Karpas-422 (cell line): ENCODE measurements at regions not wholly inside any gene's neighbourhood (a gene's known extent, or its start where the extent isn't known, plus 50 kb on each side); places are given as distances from the start of the nearest gene placed in this dataset.

ENCODE experiments used
- DNase-seq: peaks from one replicate; pipeline ENCODE4 v3.0.0-alpha.2; 2015
- H2AFZ ChIP-seq: fragments of 200-600 bp; sonication (generic); 2 replicates; pipeline ENCODE4 v1.6.1; 2014; ENCODE audit warnings: antibody characterized with exemption, low read length, mixed read lengths
- H3K27ac ChIP-seq: fragments of 200-600 bp; sonication (generic); 2 replicates; pipeline ENCODE4 v1.5.1; 2014; ENCODE audit warnings: mild to moderate bottlenecking, low read length, moderate library complexity
- H3K27me3 ChIP-seq: fragments of 200-600 bp; sonication (generic); 2 replicates; pipeline ENCODE4 v1.6.1; 2014; ENCODE audit warnings: low read length, mixed read lengths
- H3K36me3 ChIP-seq: fragments of 200-600 bp; sonication (generic); 2 replicates; pipeline ENCODE4 v1.6.1; 2014; ENCODE audit warnings: low read length, mixed read lengths; ENCODE audit not compliant: insufficient read depth
- H3K4me1 ChIP-seq: fragments of 200-600 bp; sonication (generic); 2 replicates; pipeline ENCODE4 v1.6.1; 2014; ENCODE audit warnings: mild to moderate bottlenecking, low read length, mixed read lengths
- H3K4me2 ChIP-seq: fragments of 200-600 bp; sonication (generic); 2 replicates; pipeline ENCODE4 v1.6.1; 2014; ENCODE audit warnings: low read length, low read depth, mild to moderate bottlenecking; ENCODE audit not compliant: poor library complexity, severe bottlenecking
- H3K4me3 ChIP-seq: fragments of 200-600 bp; sonication (generic); 2 replicates; pipeline ENCODE4 v1.5.1; 2014; ENCODE audit warnings: mild to moderate bottlenecking, antibody characterized with exemption, low read length, mixed read lengths
- H3K79me2 ChIP-seq: fragments of 200-600 bp; sonication (generic); 2 replicates; pipeline ENCODE4 v1.6.1; 2014; ENCODE audit warnings: mild to moderate bottlenecking, low read length, mixed read lengths
- H3K9ac ChIP-seq: fragments of 200-600 bp; sonication (generic); 2 replicates; pipeline ENCODE4 v1.6.0; 2014; ENCODE audit warnings: low read length
- H3K9me2 ChIP-seq: fragments of 200-600 bp; sonication (generic), shearing (Covaris generic); replicated peaks from 2 replicates; pipeline ENCODE4 v1.6.0; 2014; ENCODE audit warnings: mild to moderate bottlenecking, low read length, moderate library complexity; ENCODE audit not compliant: insufficient read depth
- H3K9me3 ChIP-seq: fragments of 300-700, 200-600 bp; sonication (generic); 2 replicates; pipeline ENCODE4 v1.6.1; 2014; ENCODE audit warnings: low read length, mixed read lengths
- H4K20me1 ChIP-seq: fragments of 200-600 bp; sonication (generic); 2 replicates; pipeline ENCODE4 v1.6.1; 2014; ENCODE audit warnings: mild to moderate bottlenecking, antibody characterized with exemption, low read length, low read depth; ENCODE audit not compliant: insufficient read depth

DNA sequence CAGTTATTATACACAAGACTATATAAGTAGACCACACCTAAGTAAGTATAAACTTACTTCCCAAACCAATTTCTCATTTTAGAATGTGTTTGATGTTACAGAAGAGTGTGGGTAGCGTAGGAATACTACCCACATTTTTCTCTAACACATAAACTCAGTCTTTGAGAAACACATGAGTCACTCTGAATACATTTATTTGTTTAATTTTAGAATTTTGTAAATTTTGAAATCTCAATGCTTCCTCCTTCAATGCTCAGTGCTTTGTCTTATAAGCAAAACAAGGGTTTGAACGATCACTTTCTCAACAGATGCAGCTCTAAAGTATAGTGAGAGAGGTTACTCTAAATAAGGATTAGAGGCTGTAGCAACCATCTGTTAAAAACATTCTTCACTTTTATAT lies 700.8 kb downstream of the SI start:
- Histone ChIP-seq H3K4me2 (no peak overlapping the region), H4K20me1 (no peaks in the 10 kb centered on the region), H3K27ac (no peak overlapping the region), H3K4me1 (no peaks in the 10 kb centered on the region), H3K27me3 (no peaks in the 10 kb centered on the region), H3K9me3 (peaks cover 5% of the 10 kb centered on the region; the same call in 1 of the 2 replicates), H3K4me3 (no peak overlapping the region), H3K36me3 (no peaks in the 10 kb centered on the region), H3K9me2 (no peaks in the 10 kb centered on the region), H2AFZ (no peak overlapping the region), H3K79me2 (no peaks in the 10 kb centered on the region), H3K9ac (no peak overlapping the region)
- no peak for DNase-seq

DNA sequence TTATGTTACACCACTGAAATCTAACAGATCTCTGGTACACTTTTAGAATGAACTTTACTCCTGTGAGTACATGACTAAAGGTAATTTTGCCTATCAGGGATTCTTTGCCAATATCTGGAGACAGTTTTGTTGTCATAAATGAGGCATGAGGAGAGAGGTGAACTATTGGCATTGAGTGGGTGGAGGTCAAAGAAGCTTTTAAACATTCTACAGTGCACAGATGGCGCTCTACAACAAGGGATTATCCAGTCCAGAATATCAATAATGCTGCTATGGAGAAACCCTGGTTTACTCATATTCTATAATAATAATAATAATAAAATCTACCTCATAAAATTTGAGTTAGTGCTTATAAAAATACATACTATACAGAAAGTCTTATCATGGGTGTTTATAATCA lies 702.3 kb downstream of the SI start:
- Histone ChIP-seq H3K9me3 (peaks cover 6% of the 10 kb centered on the region; the same call in 1 of the 2 replicates), H3K36me3 (no peaks in the 10 kb centered on the region), H3K4me2 (no peak overlapping the region), H3K9me2 (no peaks in the 10 kb centered on the region), H2AFZ (no peak overlapping the region), H3K27ac (no peak overlapping the region), H3K27me3 (no peaks in the 10 kb centered on the region), H3K79me2 (no peaks in the 10 kb centered on the region), H3K4me1 (no peaks in the 10 kb centered on the region), H3K9ac (no peak overlapping the region), H4K20me1 (no peaks in the 10 kb centered on the region), H3K4me3 (no peak overlapping the region)
- DNase-seq, result no peak

DNA sequence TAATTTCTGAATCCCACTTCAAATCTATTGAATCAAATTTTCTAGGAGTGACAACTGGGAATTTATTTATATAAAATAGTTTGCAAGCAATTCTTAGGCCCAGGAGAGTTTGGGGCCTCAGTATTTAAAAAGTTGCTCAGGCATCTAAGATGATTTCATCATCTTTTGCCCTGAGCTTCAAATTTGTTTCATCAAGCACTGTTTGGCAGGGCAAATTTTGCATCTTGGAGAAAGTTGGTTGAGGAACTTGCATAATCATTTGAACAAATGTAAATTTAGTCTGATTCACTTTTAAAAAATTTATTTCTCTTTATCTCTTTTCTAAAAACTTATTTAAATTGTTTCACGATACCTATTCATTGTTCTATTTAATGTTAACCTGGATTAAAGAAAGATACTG lies 702.8 kb downstream of the SI start:
- Histone ChIP-seq H3K4me1 (no peaks in the 10 kb centered on the region), H3K79me2 (no peaks in the 10 kb centered on the region), H3K36me3 (no peaks in the 10 kb centered on the region), H3K27me3 (no peaks in the 10 kb centered on the region), H3K9ac (no peak overlapping the region), H3K4me2 (no peak overlapping the region), H3K9me3 (peaks cover 6% of the 10 kb centered on the region; the same call in 1 of the 2 replicates), H2AFZ (no peak overlapping the region), H3K27ac (no peak overlapping the region), H3K9me2 (no peaks in the 10 kb centered on the region), H3K4me3 (no peak overlapping the region), H4K20me1 (no peaks in the 10 kb centered on the region)
- no peak for DNase-seq

DNA sequence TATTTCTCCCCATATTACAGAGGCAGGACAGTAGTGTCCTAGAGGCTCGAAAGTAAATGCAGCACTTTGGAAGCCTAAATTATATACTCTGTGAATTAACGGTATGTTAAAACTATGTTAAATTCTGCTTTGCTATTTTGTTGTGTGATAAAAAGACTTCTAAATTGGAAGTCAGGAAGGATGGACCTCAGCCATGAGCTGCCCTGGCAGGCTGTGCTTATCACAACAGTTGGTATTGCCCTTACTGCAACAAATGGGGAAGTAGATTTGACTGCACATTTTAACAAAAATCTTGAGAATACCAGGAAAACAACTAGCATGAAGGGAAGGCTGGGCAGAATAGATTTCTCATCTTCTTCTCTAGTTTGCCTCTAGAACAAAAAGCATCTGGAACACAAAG lies 706.6 kb downstream of the SI start:
- no peak overlapping the region for H3K9ac ChIP-seq
- no peaks in the 10 kb centered on the region for H3K4me1 ChIP-seq
- peaks cover 7% of the 10 kb centered on the region; the same call in 1 of the 2 replicates for H3K9me3 ChIP-seq

DNA sequence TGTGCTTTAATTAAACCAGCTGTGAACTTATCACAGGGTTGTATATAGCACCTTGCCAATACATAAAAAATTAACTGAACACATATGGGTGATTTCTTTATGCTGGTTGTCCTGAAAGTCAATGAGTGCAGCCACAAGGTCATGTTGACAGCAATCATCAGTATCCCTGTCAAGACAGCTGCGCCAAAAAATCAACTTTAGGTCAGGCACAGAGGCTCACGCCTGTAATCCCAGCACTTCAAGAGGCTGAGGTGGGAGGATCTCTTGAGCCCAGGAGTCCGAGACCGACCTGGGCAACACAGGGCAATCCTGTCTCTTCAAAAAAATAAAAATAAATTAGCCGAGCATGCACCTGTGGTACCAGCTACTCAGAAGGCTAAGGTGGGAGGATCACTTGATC lies 707.3 kb downstream of the SI start:
- H4K20me1 ChIP-seq, result no peaks in the 10 kb centered on the region
- H3K27me3 ChIP-seq, result no peaks in the 10 kb centered on the region
- H3K36me3 ChIP-seq, result no peaks in the 10 kb centered on the region
- H3K27ac ChIP-seq, result no peak overlapping the region
- no peak overlapping the region for H3K4me2 ChIP-seq
- no peak overlapping the region for H3K9ac ChIP-seq
- H2AFZ ChIP-seq, result no peak overlapping the region
- H3K4me3 ChIP-seq, result no peak overlapping the region
- H3K79me2 ChIP-seq, result no peaks in the 10 kb centered on the region
- no peaks in the 10 kb centered on the region for H3K9me2 ChIP-seq
- H3K4me1 ChIP-seq, result no peaks in the 10 kb centered on the region
- peaks cover 7% of the 10 kb centered on the region; the same call in 1 of the 2 replicates for H3K9me3 ChIP-seq
- no peak for DNase-seq

More for the DNA sequence above, 706.6 kb downstream of the SI start:
- Histone ChIP-seq H3K36me3 (no peaks in the 10 kb centered on the region), H3K4me2 (no peak overlapping the region), H3K27me3 (no peaks in the 10 kb centered on the region), H3K9me2 (no peaks in the 10 kb centered on the region), H3K79me2 (no peaks in the 10 kb centered on the region), H2AFZ (no peak overlapping the region), H3K27ac (no peak overlapping the region), H4K20me1 (no peaks in the 10 kb centered on the region), H3K4me3 (no peak overlapping the region)
- no peak for DNase-seq

DNA sequence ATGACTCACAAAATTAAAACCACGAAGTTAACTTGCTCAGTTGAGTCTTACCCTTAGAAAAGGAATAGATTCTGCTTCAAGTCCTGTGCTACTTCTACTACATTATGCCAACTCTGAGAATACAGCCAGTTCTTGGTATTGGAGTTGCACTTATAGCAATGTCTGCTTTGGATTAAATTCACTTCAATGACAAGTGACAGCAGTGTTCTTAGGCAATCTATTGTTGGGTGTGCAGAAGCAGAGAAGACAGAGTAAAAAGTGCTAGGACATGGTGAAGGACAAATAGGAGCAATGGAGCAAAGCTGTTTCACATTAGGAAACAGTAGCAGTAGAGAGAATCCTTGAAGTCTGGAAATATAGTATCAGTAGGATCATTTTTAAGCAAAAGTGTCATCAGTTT lies 713.1 kb downstream of the SI start:
- no peaks in the 10 kb centered on the region for H3K79me2 ChIP-seq
- no peak overlapping the region for H3K4me3 ChIP-seq
- H4K20me1 ChIP-seq, result no peaks in the 10 kb centered on the region
- no peak overlapping the region for H3K4me2 ChIP-seq
- no peaks in the 10 kb centered on the region for H3K36me3 ChIP-seq
- no peak overlapping the region for H3K9ac ChIP-seq
- peaks cover 12% of the 10 kb centered on the region for H3K9me3 ChIP-seq
- no peaks in the 10 kb centered on the region for H3K27me3 ChIP-seq
- DNase-seq, result no peak
- H2AFZ ChIP-seq, result no peak overlapping the region
- H3K4me1 ChIP-seq, result no peaks in the 10 kb centered on the region
- H3K9me2 ChIP-seq, result 0 out of 2 replicates have a peak, but pooled peaks cover 4% of the 10 kb centered on the region
- H3K27ac ChIP-seq, result no peak overlapping the region

DNA sequence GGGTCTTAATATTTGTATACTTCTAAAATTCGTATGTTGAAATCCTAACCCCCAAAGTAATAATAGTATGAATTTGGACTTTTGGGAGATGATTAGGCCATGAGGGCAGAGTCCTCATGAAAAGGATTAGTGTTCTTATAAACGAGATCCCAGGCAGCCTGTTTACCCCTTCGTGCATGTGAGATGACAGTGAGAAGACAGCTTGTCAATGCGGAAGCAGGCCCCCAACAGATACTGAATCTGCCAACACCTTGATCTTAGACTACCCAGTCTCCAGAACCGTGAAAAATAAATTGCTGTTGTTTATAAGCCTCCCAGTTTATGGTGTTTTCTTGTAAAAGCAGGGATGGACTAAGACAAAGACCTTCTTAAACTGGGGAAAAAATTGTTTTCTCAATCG lies 714.2 kb downstream of the SI start:
- Histone ChIP-seq H3K79me2 (no peaks in the 10 kb centered on the region), H2AFZ (no peak overlapping the region), H3K4me1 (no peaks in the 10 kb centered on the region), H3K9ac (no peak overlapping the region), H4K20me1 (no peaks in the 10 kb centered on the region), H3K9me2 (0 out of 2 replicates have a peak, but pooled peaks cover 4% of the 10 kb centered on the region), H3K36me3 (no peaks in the 10 kb centered on the region), H3K4me3 (no peak overlapping the region), H3K4me2 (no peak overlapping the region), H3K27ac (no peak overlapping the region), H3K27me3 (no peaks in the 10 kb centered on the region), H3K9me3 (peaks cover 12% of the 10 kb centered on the region)
- DNase-seq, result no peak

DNA sequence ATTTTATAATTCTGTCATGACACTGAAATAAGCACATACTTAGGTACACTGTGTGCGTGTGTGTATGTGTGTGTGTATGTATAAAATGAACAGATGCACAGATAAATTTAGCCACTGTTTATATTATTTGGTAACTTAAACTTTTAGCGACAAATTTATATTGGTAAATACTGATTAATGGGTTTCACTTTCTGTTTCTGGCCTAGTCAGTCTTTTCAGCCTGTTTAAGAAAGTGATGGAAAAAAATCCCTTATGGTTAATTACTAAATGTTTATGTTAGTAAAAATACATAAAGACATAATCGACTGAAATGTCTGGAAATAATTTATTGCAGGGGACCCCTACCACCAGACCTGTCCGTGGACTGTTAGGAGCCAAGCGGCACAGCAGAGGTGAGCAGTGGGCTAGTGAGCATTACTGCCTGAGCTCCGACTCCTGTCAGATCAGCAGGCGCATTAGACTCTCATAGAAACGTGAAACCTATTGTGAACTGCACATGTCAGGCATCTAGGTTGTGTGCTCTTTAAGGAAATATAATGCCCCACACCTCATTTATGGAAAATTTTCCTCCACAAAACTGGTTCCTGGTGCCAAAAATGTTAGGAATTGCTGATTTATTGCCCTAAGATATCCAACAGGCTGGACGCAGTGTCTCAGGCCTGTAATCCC lies 717.4 kb downstream of the SI start:
- H3K27me3 ChIP-seq, result no peaks in the 10 kb centered on the region
- no peaks in the 10 kb centered on the region for H3K4me1 ChIP-seq
- H3K36me3 ChIP-seq, result no peaks in the 10 kb centered on the region
- no peaks in the 10 kb centered on the region for H3K79me2 ChIP-seq
- H3K9ac ChIP-seq, result no peak overlapping the region
- no peak overlapping the region for H2AFZ ChIP-seq
- no peak overlapping the region for H3K4me3 ChIP-seq
- H3K9me2 ChIP-seq, result 0 out of 2 replicates have a peak, but pooled peaks cover 4% of the 10 kb centered on the region
- H3K27ac ChIP-seq, result no peak overlapping the region
- no peaks in the 10 kb centered on the region for H4K20me1 ChIP-seq
- H3K9me3 ChIP-seq, result peaks cover 13% of the 10 kb centered on the region
- no peak overlapping the region for H3K4me2 ChIP-seq
- DNase-seq, result no peak
